ENCODE measurements at regions not wholly inside any gene's neighbourhood (a gene's known extent, or its start where the extent isn't known, plus 50 kb on each side); places are given as distances from the start of the nearest gene placed in this dataset.
A peak's percentile ranks its signal among the peaks of the same experiment; 100 is the strongest.
"Not testable (repeated sequence)": the region's sequence is repeated elsewhere in the genome, so short reads cannot be mapped to it uniquely, and the experiment has no call there.

- DNase-seq, result no peak
Observed at GRCh38 chr9:90460220-90460619, 182.4 kb downstream of the DIRAS2 start.

GRCh38 chr9:90464978-90465377 lies 177.6 kb downstream of the DIRAS2 start:
- no peak for DNase-seq

- DNase-seq, result no peak
Observed at GRCh38 chr9:90466441-90466840, 176.2 kb downstream of the DIRAS2 start.

- no peak for DNase-seq
Observed at GRCh38 chr9:90469435-90469834, 173.2 kb downstream of the DIRAS2 start.

- DNase-seq, result no peak
Observed at GRCh38 chr9:90469865-90470387, 172.7 kb downstream of the DIRAS2 start.

GRCh38 chr9:90476058-90476457 lies 166.6 kb downstream of the DIRAS2 start:
- no peak for DNase-seq

- no peak for DNase-seq
Observed at GRCh38 chr9:90477535-90477934, 165.1 kb downstream of the DIRAS2 start.

GRCh38 chr9:90478821-90479220 lies 163.8 kb downstream of the DIRAS2 start:
- no peak for DNase-seq

GRCh38 chr9:90485028-90485427 lies 157.6 kb downstream of the DIRAS2 start:
- no peak for DNase-seq

GRCh38 chr9:90489066-90489465 lies 153.6 kb downstream of the DIRAS2 start:
- no peak for DNase-seq

GRCh38 chr9:90499761-90500160 lies 142.9 kb downstream of the DIRAS2 start:
- no peak for DNase-seq

GRCh38 chr9:90502134-90502533 lies 140.5 kb downstream of the DIRAS2 start:
- DNase-seq, result no peak

- DNase-seq, result no peak
Observed at GRCh38 chr9:90504486-90504885, 138.1 kb downstream of the DIRAS2 start.

- no peak for DNase-seq
Observed at GRCh38 chr9:90505695-90506094, 136.9 kb downstream of the DIRAS2 start.

- DNase-seq, result not testable (repeated sequence)
Observed at GRCh38 chr9:90506402-90506801, 136.2 kb downstream of the DIRAS2 start.

- no peak for DNase-seq
Observed at GRCh38 chr9:90507621-90508020, 135.0 kb downstream of the DIRAS2 start.

GRCh38 chr9:90508940-90509339 lies 133.7 kb downstream of the DIRAS2 start:
- DNase-seq, result no peak

- no peak for DNase-seq
Observed at GRCh38 chr9:90511711-90512110, 130.9 kb downstream of the DIRAS2 start.

GRCh38 chr9:90514877-90515276 lies 127.7 kb downstream of the DIRAS2 start:
- DNase-seq, result no peak

GRCh38 chr9:90515510-90515909 lies 127.1 kb downstream of the DIRAS2 start:
- no peak for DNase-seq

- DNase-seq, result no peak
Observed at GRCh38 chr9:90517103-90517502, 125.5 kb downstream of the DIRAS2 start.

- no peak for DNase-seq
Observed at GRCh38 chr9:90521811-90522570, 120.6 kb downstream of the DIRAS2 start.

GRCh38 chr9:90523958-90524357 lies 118.7 kb downstream of the DIRAS2 start:
- peak; percentile 28 for DNase-seq

GRCh38 chr9:90526386-90526785 lies 116.2 kb downstream of the DIRAS2 start:
- DNase-seq, result peak; percentile 26

- not testable (repeated sequence) for DNase-seq
Observed at GRCh38 chr9:90536094-90536493, 106.5 kb downstream of the DIRAS2 start.

All from NCI-H2029 (cell line).